GM12878 (cell line): ENCODE measurements at regions not wholly inside any gene's neighbourhood (a gene's known extent, or its start where the extent isn't known, plus 50 kb on each side); places are given as distances from the start of the nearest gene placed in this dataset.

Experiments used
- ATAC-seq: fragments of 200-7000 bp; cut with Tn5 transposase; 3 replicates; pipeline ENCODE4 v1.9.1; 2020; ENCODE audit warnings: mild to moderate bottlenecking, moderate library complexity
- BruUV-seq: library from RNA; stranded (reverse); fragments of 400-500 nt; replicated peaks from 2 replicates; lab custom pipeline; 2021; lab: Mats Ljungman, UMichigan
- CTCF ChIA-PET: fragments of 300-600 bp; sonication (Branson Sonifier 250); formaldehyde crosslinking; extraction: SDS; loops from one replicate; lab custom pipeline; 2021; ENCODE audit warnings: inconsistent platforms; lab: Yijun Ruan, JAX
- POLR2A ChIA-PET: fragments of 350-600 bp; formaldehyde crosslinking; extraction: SDS; loops from one replicate; lab custom pipeline; 2021; ENCODE audit warnings: inconsistent platforms; lab: Charles Lee
- RAD21 ChIA-PET: fragments of 300-600 bp; sonication (Branson Sonifier 250); formaldehyde crosslinking; loops from one replicate; lab custom pipeline; 2023; ENCODE audit warnings: antibody characterized with exemption; ENCODE audit not compliant: unreplicated experiment; lab: Charles Lee
- SMC1A ChIA-PET: fragments of 300-600 bp; sonication (Branson Sonifier 250); formaldehyde crosslinking; loops from one replicate; lab custom pipeline; 2023; ENCODE audit not compliant: unreplicated experiment, uncharacterized antibody; lab: Charles Lee
- DNase-seq: peaks from one replicate; pipeline ENCODE4 v3.0.0-alpha.2; 2011; ENCODE audit warnings: low read depth, low spot score
- FAIRE-seq: peaks from 3 replicates; lab custom pipeline; 2011; peaks lifted over from hg19 to GRCh38; lab: Jason Lieb, UNC
- H2AFZ ChIP-seq: 2 replicates; pipeline ENCODE4 v1.6.0; 2011; ENCODE audit warnings: low read depth, low read length, control low read depth; ENCODE audit not compliant: control insufficient read depth
- H3K27ac ChIP-seq: 2 replicates; pipeline ENCODE4 v1.5.1; 2011; ENCODE audit warnings: control low read depth; ENCODE audit not compliant: control insufficient read depth, insufficient read depth
- H3K27me3 ChIP-seq, 2 experiments: replicated peaks in 1 of 2; 2 replicates each; pipeline versions ENCODE4 v1.6.0 to v1.6.1; 2011; ENCODE audit warnings: low read length in 1 of 2; ENCODE audit not compliant: control insufficient read depth in 2 of 2, insufficient read depth in 2 of 2
- H3K36me3 ChIP-seq, 2 experiments: 2 replicates each; pipeline ENCODE4 v1.5.1; 2011; ENCODE audit warnings: low read length in 1 of 2; ENCODE audit not compliant: control insufficient read depth in 2 of 2, insufficient read depth in 2 of 2
- H3K4me1 ChIP-seq: 2 replicates; pipeline ENCODE4 v1.6.1; 2011; ENCODE audit warnings: mild to moderate bottlenecking, low read length, moderate library complexity, mixed read lengths; ENCODE audit not compliant: control insufficient read depth, insufficient read depth
- H3K4me2 ChIP-seq: 2 replicates; pipeline ENCODE4 v1.6.0; 2011; ENCODE audit warnings: control low read depth; ENCODE audit not compliant: control insufficient read depth, insufficient read depth
- H3K4me3 ChIP-seq: fragments of 200-600 bp; sonication (generic); 2 replicates; pipeline ENCODE4 v1.5.1; 2016
- H3K79me2 ChIP-seq: 2 replicates; pipeline ENCODE4 v1.6.0; 2011; ENCODE audit warnings: low read length; ENCODE audit not compliant: control insufficient read depth, insufficient read depth
- H3K9ac ChIP-seq: 2 replicates; pipeline ENCODE4 v1.8.0; 2011; ENCODE audit warnings: low read length, control low read depth, mixed read lengths; ENCODE audit not compliant: control insufficient read depth, insufficient read depth
- H3K9me3 ChIP-seq: replicated peaks from 3 replicates; pipeline ENCODE4 v1.5.1; 2011; ENCODE audit warnings: mild to moderate bottlenecking, low read length; ENCODE audit not compliant: control insufficient read depth, insufficient read depth
- H4K20me1 ChIP-seq: 2 replicates; pipeline ENCODE4 v1.6.0; 2011; ENCODE audit not compliant: control insufficient read depth, insufficient read depth
- BACH1 ChIP-seq: fragments of 450-650 bp; IDR thresholded peaks from 2 replicates; pipeline ENCODE4 v1.6.1; 2017; ENCODE audit warnings: mild to moderate bottlenecking, borderline replicate concordance
- CHD1 ChIP-seq: IDR thresholded peaks from 2 replicates; pipeline ENCODE4 v1.6.1; 2012; ENCODE audit warnings: low read depth, low read length, improper control_type of control experiment
- ELK1 ChIP-seq: IDR thresholded peaks from 2 replicates; pipeline ENCODE4 v1.6.1; 2012; ENCODE audit warnings: low read depth, low read length, improper control_type of control experiment
- NBN ChIP-seq: fragments of 450-650 bp; IDR thresholded peaks from 2 replicates; pipeline ENCODE4 v1.6.1; 2016
- NKRF ChIP-seq: fragments of 450-650 bp; conservative IDR thresholded peaks from 2 replicates; pipeline ENCODE4 v1.6.1; 2017; ENCODE audit warnings: mild to moderate bottlenecking, moderate library complexity
- PAX5 ChIP-seq: IDR thresholded peaks from 2 replicates; pipeline ENCODE4 v1.6.1; 2011; ENCODE audit warnings: low read depth, low read length, borderline replicate concordance
- SIX5 ChIP-seq: IDR thresholded peaks from 2 replicates; pipeline ENCODE4 v1.6.1; 2011; ENCODE audit warnings: mild to moderate bottlenecking, low read depth, low read length, moderate library complexity; ENCODE audit not compliant: severe bottlenecking
- SPI1 ChIP-seq: IDR thresholded peaks from 2 replicates; pipeline ENCODE4 v1.6.1; 2011; ENCODE audit warnings: low read depth, mild to moderate bottlenecking, low read length, moderate library complexity, borderline replicate concordance; ENCODE audit not compliant: insufficient read depth
- TBL1XR1 ChIP-seq: IDR thresholded peaks from 2 replicates; pipeline ENCODE4 v1.6.1; 2012; ENCODE audit warnings: low read depth, low read length, improper control_type of control experiment
- WGBS: methylation state at CpG from one replicate; pipeline ENCODE4 v1.1.6; 2016; ENCODE audit warnings: low lambda C conversion rate; ENCODE audit not compliant: insufficient replicate concordance, insufficient coverage; ENCODE audit errors: missing lambda C conversion rate; 5-methylcytosine and 5-hydroxymethylcytosine counted together
- in situ Hi-C: fragments of 300-500 bp; cut with MboI; formaldehyde crosslinking; loops from 9 replicates; pipeline ENCODE4 v1.14.3; 2018; ENCODE audit warnings: mixed read lengths
- intact Hi-C: fragments of 100-400 bp; cut with micrococcal nuclease; formaldehyde crosslinking; loops from one replicate; pipeline ENCODE4 v1.14.2; 2022; ENCODE audit not compliant: unreplicated experiment

DNA sequence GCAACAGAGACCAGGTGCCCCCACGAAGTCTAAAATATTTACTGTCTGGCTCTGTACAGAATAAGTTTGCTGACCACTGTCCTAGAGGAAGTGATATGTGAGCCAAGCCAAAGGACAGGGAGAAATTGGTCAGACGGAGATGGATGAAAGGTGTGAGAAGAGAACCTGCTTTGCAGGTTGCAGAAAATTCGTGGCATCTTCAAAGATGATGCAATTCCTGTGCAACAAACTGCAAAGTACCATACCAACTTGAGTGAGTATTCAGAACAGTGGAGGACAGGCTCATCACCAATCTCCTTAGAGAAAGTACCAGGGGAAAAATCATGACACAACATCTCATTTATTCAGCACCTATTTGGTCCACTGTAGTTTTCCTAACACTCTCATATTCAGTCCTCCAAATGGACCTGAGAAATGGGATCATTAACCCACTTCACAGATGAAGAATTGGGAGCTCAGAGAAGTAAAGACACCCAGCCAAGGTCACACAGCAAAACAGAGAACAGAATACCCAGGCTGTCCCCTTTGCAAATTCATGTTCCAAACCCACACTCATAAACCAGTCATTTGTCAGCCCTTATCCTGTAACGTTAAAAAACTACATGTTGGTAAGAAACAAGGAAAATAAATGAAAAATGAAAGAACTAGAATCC, 536.8 kb downstream of the MIAT start:
- 1% methylated on average over 4 of the region's 4 CpGs for WGBS
- H3K4me1 ChIP-seq, result no peaks in the 10 kb centered on the region
- H3K4me3 ChIP-seq, result no peak overlapping the region
- FAIRE-seq (no peak), DNase-seq (no peak)
- intact Hi-C loops (no loop called here), in situ Hi-C loops (no loop called here)
- no peaks in the 10 kb centered on the region; the same call in 2 of the 3 replicates for H3K9me3 ChIP-seq
- no peak overlapping the region for H3K27ac ChIP-seq
- ChIA-PET RAD21 (no interaction called here), CTCF (no interaction called here), SMC1A (no interaction called here), POLR2A (no interaction called here)
- no TSS peak for BruUV-seq
- no peak overlapping the region for H2AFZ ChIP-seq
- H3K4me2 ChIP-seq, result no peak overlapping the region
- no peaks in the 10 kb centered on the region for H4K20me1 ChIP-seq
- H3K79me2 ChIP-seq, result no peaks in the 10 kb centered on the region
- H3K36me3 ChIP-seq, result no peaks in the 10 kb centered on the region
- no peaks in the 10 kb centered on the region for H3K27me3 ChIP-seq
- TF ChIP-seq PAX5 (no peak), NKRF (no peak), SIX5 (no peak), NBN (no peak), CHD1 (no peak), ELK1 (no peak), BACH1 (no peak), TBL1XR1 (no peak), SPI1 (no peak)
- TF ChIP-seq, all 136 proteins: peak for 0
- ATAC-seq, result no peak
- H3K9ac ChIP-seq, result no peak overlapping the region
